Ovary (tissue), 7 donors: ENCODE measurements at regions not wholly inside any gene's neighbourhood (a gene's known extent, or its start where the extent isn't known, plus 50 kb on each side); places are given as distances from the start of the nearest gene placed in this dataset.

ENCODE experiments used
- DNase-seq, 5 donors: peaks; one replicate each; pipeline ENCODE4 v3.0.0-alpha.2; 2019 to 2020
- H3K27ac ChIP-seq, 2 donors: fragments of 200-600 bp; one replicate each; pipeline versions ENCODE4 v1.5.1 to v1.8.0; 2019 to 2022
- H3K27me3 ChIP-seq: fragments of 200-600 bp; one replicate; pipeline ENCODE4 v1.8.0; 2022
- H3K36me3 ChIP-seq: fragments of 200-600 bp; sonication (generic); one replicate; pipeline ENCODE4 v1.5.1; 2019
- H3K4me1 ChIP-seq: one replicate; pipeline ENCODE4 v1.8.1; 2013; ENCODE audit warnings: mild to moderate bottlenecking, moderate library complexity; ENCODE audit not compliant: insufficient read depth
- H3K4me3 ChIP-seq: fragments of 200-600 bp; sonication (generic); one replicate; pipeline ENCODE4 v1.5.1; 2017
- H3K9me3 ChIP-seq, 2 donors: fragments of 200-600 bp in 1 of 2; sonication (generic) in 1 of 2; one replicate each; pipeline versions ENCODE4 v1.5.1 to v1.8.1; 2013 to 2019; ENCODE audit warnings: mild to moderate bottlenecking in 1 of 2, moderate library complexity in 1 of 2
- CTCF ChIP-seq, 3 donors: fragments of 450-650 bp in 2 of 3; fragments of 200-600 bp in 1 of 3; IDR thresholded peaks; one replicate each; pipeline versions ENCODE4 v1.5.1 to v1.8.0; 2016 to 2022; ENCODE audit warnings: antibody characterized with exemption in 3 of 3, mild to moderate bottlenecking in 1 of 3
- EP300 ChIP-seq: sonication (generic); formaldehyde crosslinking; IDR thresholded peaks from one replicate; pipeline ENCODE4 v1.6.1; 2017; ENCODE audit warnings: antibody characterized with exemption
- POLR2A ChIP-seq: fragments of 450-650 bp; IDR thresholded peaks from one replicate; pipeline ENCODE4 v1.6.1; 2017; ENCODE audit warnings: antibody characterized with exemption, mild to moderate bottlenecking, moderate library complexity
- WGBS, 3 donors: extraction: QIAGEN DNeasy Blood & Tissue Kit in 1 of 3; methylation state at CpG; one replicate each; pipeline versions ENCODE4 v1.1.5 to v1.1.7; 2013 to 2017; 5-methylcytosine and 5-hydroxymethylcytosine counted together
- intact Hi-C, 4 donors: fragments of 100-400 bp; cut with DNase I; formaldehyde crosslinking; loops; one replicate each; pipeline versions ENCODE4 v1.11.0 to v1.15.1; 2022 to 2023
- donor health status: DM: no; HTN: no; CAD: no; lungs with moderate emphysema.
- donor health status: DM: no; HTN: no; CAD: no.
- donor health status: Bipolar disorder and iron deficiency.
- donor health status: DM: no; HTN: no; CAD: no.
- donor health status: DM: yes; HTN: yes; CAD: no.

GRCh38 chr10:118816471-118817168 lies 61.9 kb upstream of the CACUL1 start:
- WGBS, 3 donors = 74 to 82% (median 78%) methylated on average over 16 of the region's 16 CpGs
- Histone ChIP-seq H3K36me3 (no peaks in the 10 kb centered on the region), H3K4me3 (no peak overlapping the region), H3K4me1 (no peaks in the 10 kb centered on the region), H3K27ac (no peak overlapping the region), H3K9me3 (no peaks in the 10 kb centered on the region), H3K27me3 (no peaks in the 10 kb centered on the region)
- no peak for DNase-seq
- TF ChIP-seq CTCF (IDR thresholded peaks at IDR 0.05) = no peak
- intact Hi-C loops = loop anchor here in 1 of 4 donors (10.0 kb wide), 1 partner anchor 1052 kb away; no protein-coding TSS in a partner anchor

- intact Hi-C loops = loop anchor here in 1 of 4 donors (10.0 kb wide), 1 partner anchor 1053 kb away; no protein-coding TSS in a partner anchor
- Histone ChIP-seq H3K4me1 (no peaks in the 10 kb centered on the region), H3K36me3 (no peaks in the 10 kb centered on the region), H3K27ac (no peak overlapping the region), H3K9me3 (no peaks in the 10 kb centered on the region), H3K27me3 (no peaks in the 10 kb centered on the region), H3K4me3 (no peak overlapping the region)
- no peak for TF ChIP-seq EP300
- TF ChIP-seq CTCF (IDR thresholded peaks at IDR 0.05) = no peak
- no peak for TF ChIP-seq POLR2A
- WGBS, 3 donors = 85 to 92% (median 88%) methylated on average over 18 of the region's 18 CpGs
- DNase-seq = no peak
Observed at GRCh38 chr10:118817328-118818068, 62.7 kb upstream of the CACUL1 start.

GRCh38 chr10:118818621-118819221 lies 64.0 kb upstream of the CACUL1 start:
- no peak for DNase-seq
- intact Hi-C loops = loop anchor here in 1 of 4 donors (10.0 kb wide), 1 partner anchor 1054 kb away; no protein-coding TSS in a partner anchor
- 60 to 68% (median 67%) methylated on average over 17 of the region's 17 CpGs for WGBS, 3 donors
- no peak for TF ChIP-seq EP300
- no peak for TF ChIP-seq POLR2A
- no peak for TF ChIP-seq CTCF (IDR thresholded peaks at IDR 0.05)
- Histone ChIP-seq H3K4me3 (no peak overlapping the region), H3K36me3 (no peaks in the 10 kb centered on the region), H3K9me3 (no peaks in the 10 kb centered on the region), H3K27me3 (no peaks in the 10 kb centered on the region), H3K4me1 (no peaks in the 10 kb centered on the region), H3K27ac (no peak overlapping the region)

- no peak for DNase-seq
- Histone ChIP-seq H3K4me3 (no peak overlapping the region), H3K27me3 (no peaks in the 10 kb centered on the region), H3K27ac (no peak overlapping the region), H3K36me3 (no peaks in the 10 kb centered on the region), H3K4me1 (no peaks in the 10 kb centered on the region), H3K9me3 (no peaks in the 10 kb centered on the region)
- TF ChIP-seq POLR2A = no peak
- TF ChIP-seq CTCF (IDR thresholded peaks at IDR 0.05) = no peak
- no peak for TF ChIP-seq EP300
- intact Hi-C loops = no loop called here
- WGBS, 3 donors = 84 to 87% (median 86%) methylated on average over 16 of the region's 16 CpGs
Observed at GRCh38 chr10:118820326-118821116, 65.8 kb upstream of the CACUL1 start.
